ENCODE measurements at regions not wholly inside any gene's neighbourhood (a gene's known extent, or its start where the extent isn't known, plus 50 kb on each side); places are given as distances from the start of the nearest gene placed in this dataset.
"Not testable (repeated sequence)": the region's sequence is repeated elsewhere in the genome, so short reads cannot be mapped to it uniquely, and the experiment has no call there.

DNA sequence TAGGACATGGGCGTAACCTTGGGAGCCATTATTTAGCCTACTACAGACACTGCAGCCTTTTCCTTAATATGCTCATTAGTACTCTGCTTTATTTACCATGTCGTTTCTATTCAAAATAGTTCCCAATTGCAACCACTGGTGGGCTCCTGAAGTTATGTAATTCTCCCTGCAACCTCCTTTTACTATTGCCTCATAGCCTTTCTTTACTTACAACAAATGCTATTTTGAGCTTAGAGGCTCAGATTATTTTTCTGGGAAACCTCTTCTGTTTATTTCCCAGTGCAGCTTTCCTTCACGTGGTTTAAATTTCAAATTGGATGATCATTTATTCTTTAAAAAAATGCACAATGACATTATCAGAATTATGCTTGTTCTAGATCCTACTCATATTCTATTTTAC lies 492.3 kb upstream of the TMEFF2 start:
- H3K9me3 ChIP-seq (ENCODE audit: low read depth): peaks cover 4% of the 10 kb centered on the region
- H3K4me1 ChIP-seq (ENCODE audit: low read depth): peaks cover 7% of the 10 kb centered on the region
- H3K36me3 ChIP-seq: no peaks in the 10 kb centered on the region
- DNase-seq (ENCODE audit: low read depth in 1 of 2, low spot score in 1 of 2): no peak
- no peak overlapping the region for H3K27ac ChIP-seq
- H3K4me3 ChIP-seq: no peak overlapping the region
- no peaks in the 10 kb centered on the region for H3K27me3 ChIP-seq
- TF ChIP-seq, protein P1, sequence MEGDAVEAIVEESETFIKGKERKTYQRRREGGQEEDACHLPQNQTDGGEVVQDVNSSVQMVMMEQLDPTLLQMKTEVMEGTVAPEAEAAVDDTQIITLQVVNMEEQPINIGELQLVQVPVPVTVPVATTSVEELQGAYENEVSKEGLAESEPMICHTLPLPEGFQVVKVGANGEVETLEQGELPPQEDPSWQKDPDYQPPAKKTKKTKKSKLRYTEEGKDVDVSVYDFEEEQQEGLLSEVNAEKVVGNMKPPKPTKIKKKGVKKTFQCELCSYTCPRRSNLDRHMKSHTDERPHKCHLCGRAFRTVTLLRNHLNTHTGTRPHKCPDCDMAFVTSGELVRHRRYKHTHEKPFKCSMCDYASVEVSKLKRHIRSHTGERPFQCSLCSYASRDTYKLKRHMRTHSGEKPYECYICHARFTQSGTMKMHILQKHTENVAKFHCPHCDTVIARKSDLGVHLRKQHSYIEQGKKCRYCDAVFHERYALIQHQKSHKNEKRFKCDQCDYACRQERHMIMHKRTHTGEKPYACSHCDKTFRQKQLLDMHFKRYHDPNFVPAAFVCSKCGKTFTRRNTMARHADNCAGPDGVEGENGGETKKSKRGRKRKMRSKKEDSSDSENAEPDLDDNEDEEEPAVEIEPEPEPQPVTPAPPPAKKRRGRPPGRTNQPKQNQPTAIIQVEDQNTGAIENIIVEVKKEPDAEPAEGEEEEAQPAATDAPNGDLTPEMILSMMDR (IDR thresholded peaks at IDR 0.05; ENCODE audit: low read depth, low read length): no peak

DNA sequence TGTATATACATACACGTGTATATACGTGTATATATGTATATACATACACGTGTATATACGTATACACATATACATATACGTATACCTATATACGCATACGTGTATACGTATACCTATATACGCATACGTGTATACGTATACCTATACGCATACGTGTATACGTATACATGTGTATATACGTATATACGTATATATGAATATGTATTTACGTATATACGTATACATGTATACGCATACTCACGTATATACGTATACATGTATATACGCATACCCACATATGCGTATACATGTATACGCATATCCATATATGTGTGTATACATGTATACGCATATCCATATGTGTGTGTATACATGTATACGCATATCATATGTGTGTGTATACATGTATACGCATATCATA lies 487.8 kb upstream of the TMEFF2 start:
- DNase-seq (ENCODE audit: low read depth in 1 of 2, low spot score in 1 of 2); H3K36me3 ChIP-seq; H3K9me3 ChIP-seq (ENCODE audit: low read depth); H3K27ac ChIP-seq; H3K27me3 ChIP-seq; H3K4me1 ChIP-seq (ENCODE audit: low read depth); H3K4me3 ChIP-seq: not testable (repeated sequence)

DNA sequence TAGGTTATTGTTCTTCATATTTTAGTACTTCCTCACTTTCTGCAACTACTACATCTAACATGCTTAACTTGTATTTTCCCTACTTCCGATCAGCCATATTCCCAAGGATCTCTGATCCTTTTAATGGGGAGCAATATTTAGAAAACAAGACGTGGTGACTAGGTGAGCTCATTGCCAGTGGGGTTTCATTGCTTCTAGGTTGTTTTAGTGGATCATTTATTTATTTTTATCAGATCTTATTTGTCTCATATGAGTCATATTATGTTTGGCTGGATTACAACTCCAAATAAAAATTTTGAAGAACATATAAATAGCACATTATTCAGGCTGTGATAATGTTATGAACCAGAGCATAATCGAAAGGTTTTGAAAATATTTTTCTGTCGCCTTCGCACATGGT lies 480.9 kb upstream of the TMEFF2 start:
- Histone ChIP-seq H3K4me3 (no peak overlapping the region), H3K4me1 (ENCODE audit: low read depth) (no peaks in the 10 kb centered on the region), H3K9me3 (ENCODE audit: low read depth) (no peaks in the 10 kb centered on the region), H3K27ac (no peak overlapping the region), H3K36me3 (no peaks in the 10 kb centered on the region), H3K27me3 (no peaks in the 10 kb centered on the region)
- TF ChIP-seq, protein P1 (IDR thresholded peaks at IDR 0.05; ENCODE audit: low read depth, low read length): no peak
- no peak for DNase-seq (ENCODE audit: low read depth in 1 of 2, low spot score in 1 of 2)

DNA sequence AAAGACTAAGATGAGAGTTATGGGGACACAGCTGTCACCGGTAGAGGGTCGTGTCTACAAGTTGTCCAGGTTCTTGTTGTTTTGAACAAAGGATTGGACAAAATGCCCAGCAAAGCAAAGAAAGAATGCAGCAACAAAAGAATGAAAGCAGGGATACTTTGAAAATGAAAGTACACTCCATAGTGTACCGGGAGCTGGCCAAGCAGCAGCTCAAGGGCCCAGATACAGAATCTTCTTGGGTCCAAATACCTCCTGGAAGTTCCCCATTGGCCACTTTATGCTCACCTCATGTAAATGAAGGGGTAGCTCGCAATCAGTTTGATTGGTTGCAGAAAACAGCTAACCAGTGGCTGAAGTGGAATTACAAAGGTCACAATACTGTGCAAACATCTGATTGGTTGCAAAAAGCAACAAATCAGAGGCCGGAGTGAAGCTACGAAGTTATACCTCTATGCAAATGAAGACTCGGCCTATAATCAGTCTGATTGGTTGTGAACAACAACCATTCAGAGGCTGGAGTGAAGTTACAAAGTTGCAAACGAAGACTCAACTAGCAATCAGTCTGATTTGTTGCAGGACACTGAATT lies 474.9 kb upstream of the TMEFF2 start:
- no peak overlapping the region for H3K27ac ChIP-seq
- H3K36me3 ChIP-seq: no peaks in the 10 kb centered on the region
- no peaks in the 10 kb centered on the region for H3K27me3 ChIP-seq
- H3K9me3 ChIP-seq (ENCODE audit: low read depth): no peaks in the 10 kb centered on the region
- no peak overlapping the region for H3K4me3 ChIP-seq
- no peaks in the 10 kb centered on the region for H3K4me1 ChIP-seq (ENCODE audit: low read depth)
- TF ChIP-seq, protein P1 (IDR thresholded peaks at IDR 0.05; ENCODE audit: low read depth, low read length): no peak
- no peak for DNase-seq (ENCODE audit: low read depth in 1 of 2, low spot score in 1 of 2)

DNA sequence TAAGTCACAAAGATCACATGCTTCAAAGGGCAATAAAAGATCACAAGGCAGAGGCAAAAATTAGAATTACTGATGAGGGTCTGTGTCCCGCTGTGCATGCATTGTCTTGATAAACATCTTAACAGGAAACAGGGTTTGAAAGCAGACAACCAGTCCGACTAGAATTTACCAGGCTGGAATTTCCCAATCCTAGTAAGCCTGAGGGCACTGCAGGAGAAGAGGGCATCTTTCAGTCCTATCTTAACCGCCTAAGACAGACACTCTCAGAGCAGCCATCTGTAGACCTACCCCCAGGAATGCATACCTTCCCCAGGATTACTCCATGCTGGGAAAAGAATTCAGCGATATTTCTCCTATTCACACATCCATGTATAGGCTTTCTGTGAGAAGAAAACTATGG lies 465.8 kb upstream of the TMEFF2 start:
- not testable (repeated sequence) for H3K4me3 ChIP-seq; H3K9me3 ChIP-seq (ENCODE audit: low read depth); H3K27me3 ChIP-seq; H3K36me3 ChIP-seq; DNase-seq (ENCODE audit: low read depth in 1 of 2, low spot score in 1 of 2); H3K27ac ChIP-seq
- peaks cover 23% of the 10 kb centered on the region for H3K4me1 ChIP-seq (ENCODE audit: low read depth)

DNA sequence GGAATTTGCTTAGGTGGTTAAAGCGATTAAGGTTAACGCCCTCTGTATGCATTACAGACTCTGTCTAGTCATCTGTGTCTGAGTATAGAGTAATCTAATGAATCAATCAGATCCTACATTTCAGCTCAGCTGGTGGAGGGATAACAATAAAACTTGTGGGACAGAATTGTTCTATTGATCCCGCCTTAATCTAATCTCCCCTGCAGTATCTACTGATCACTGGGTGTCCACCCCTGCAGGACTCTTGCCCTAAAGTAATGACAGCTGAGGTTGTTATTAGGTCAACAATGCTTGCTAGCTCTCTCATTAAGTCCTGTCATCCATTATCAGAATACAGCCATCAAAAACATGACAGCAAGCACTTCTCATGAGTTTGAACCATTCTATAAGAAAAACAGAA lies 462.6 kb upstream of the TMEFF2 start:
- no peak overlapping the region for H3K4me3 ChIP-seq
- peaks cover 23% of the 10 kb centered on the region for H3K4me1 ChIP-seq (ENCODE audit: low read depth)
- H3K36me3 ChIP-seq: no peaks in the 10 kb centered on the region
- no peaks in the 10 kb centered on the region for H3K9me3 ChIP-seq (ENCODE audit: low read depth)
- TF ChIP-seq, protein P1 (IDR thresholded peaks at IDR 0.05; ENCODE audit: low read depth, low read length): no peak
- no peak for DNase-seq (ENCODE audit: low read depth in 1 of 2, low spot score in 1 of 2)
- no peaks in the 10 kb centered on the region for H3K27me3 ChIP-seq
- no peak overlapping the region for H3K27ac ChIP-seq

DNA sequence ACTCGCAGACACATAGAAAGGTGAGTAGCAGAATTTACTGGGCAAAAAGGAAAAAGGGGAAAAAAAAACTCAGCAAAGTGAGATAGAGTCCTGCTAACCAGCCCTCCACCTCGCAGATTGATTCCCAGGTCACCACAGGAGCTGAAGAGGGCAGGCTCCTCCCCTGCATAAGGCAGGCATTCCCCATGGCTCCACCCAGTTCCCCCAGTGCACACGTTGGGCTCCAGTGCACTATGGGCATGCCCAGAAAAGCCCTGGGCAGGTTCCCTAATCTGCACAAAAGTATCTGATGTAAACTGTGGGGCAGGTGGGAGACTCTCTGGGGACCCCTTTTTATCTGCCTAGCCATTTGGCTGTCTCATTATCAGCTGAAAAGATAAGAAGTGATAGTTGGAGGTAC lies 461.2 kb upstream of the TMEFF2 start:
- DNase-seq (ENCODE audit: low read depth in 1 of 2, low spot score in 1 of 2): no peak
- Histone ChIP-seq H3K27ac (no peak overlapping the region), H3K36me3 (no peaks in the 10 kb centered on the region), H3K9me3 (ENCODE audit: low read depth) (no peaks in the 10 kb centered on the region), H3K27me3 (no peaks in the 10 kb centered on the region), H3K4me1 (ENCODE audit: low read depth) (peaks cover 23% of the 10 kb centered on the region), H3K4me3 (no peak overlapping the region)
- TF ChIP-seq, protein P1 (IDR thresholded peaks at IDR 0.05; ENCODE audit: low read depth, low read length): no peak
